ENCODE measurements at regions not wholly inside any gene's neighbourhood (a gene's known extent, or its start where the extent isn't known, plus 50 kb on each side); places are given as distances from the start of the nearest gene placed in this dataset.

DNA sequence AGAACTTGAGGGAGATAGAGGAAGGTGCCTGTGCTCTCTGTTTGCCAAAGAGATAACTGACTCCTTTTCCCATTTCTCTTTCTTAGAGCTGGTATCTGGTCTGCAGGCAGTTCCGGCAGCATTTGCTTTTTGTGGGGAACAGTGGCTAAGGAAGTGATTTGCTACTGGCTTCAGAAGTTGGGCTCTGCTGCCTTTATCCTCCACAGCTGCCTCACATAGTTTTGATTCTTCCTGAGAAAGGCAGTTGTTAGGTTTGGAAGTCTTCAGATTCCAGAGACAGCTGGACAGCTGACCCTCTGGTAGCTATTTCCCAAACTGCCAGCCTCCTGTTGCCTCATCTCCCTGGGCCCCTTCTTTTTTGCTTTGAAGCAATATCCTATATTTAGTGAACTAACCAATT is 62.6 kb upstream of the MACF1 start:
- DNase-seq: no peak

DNA sequence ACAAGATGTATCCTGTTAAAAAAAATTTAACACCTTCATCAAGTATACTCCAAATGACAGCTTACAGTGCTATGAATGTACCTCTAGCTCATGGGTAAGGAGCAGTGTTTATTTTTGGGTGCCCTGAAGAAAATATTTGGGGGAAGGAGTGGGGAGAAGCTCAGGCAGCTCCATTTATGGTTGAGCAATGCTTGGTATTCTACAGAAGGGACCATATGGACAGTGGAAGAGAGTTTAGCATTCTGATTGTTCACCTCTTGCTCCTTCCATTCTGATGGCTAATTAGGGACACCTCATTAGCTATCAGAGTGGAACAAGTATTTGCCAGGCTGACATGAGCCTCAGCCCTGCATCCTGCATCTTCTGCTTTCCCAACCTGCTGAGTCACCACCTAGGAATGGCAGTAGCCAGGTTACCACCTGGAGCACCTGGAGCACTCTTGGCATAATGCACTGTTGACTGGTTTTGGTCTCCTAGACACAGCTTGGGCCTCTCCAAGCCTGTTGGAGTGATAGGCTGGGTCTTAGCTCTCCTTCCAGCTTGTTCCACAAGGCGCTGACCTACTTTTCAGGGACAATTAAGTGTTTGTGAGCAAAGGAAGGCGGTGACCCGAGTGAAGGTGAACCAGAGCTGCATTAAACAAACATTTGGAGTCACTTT is 62.0 kb upstream of the MACF1 start:
- DNase-seq: no peak

DNA sequence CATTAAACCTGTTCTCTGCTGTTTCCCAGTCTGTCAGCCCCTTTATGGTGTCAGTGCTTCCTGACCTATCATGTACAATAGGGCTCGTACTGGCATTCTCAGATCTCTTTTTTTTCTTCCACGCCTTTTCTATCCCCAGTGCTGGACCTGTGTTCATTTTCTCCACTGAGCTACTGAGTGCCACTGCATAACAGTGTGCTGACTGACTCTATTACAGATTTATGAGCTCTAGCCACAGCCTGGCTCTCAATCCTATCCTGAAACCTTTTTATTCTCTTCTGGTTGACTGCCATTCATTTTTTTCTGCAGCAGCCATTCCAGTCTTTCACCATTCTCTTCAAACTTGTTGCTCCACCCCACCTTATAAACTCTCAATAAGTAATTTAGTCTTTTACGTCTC is 59.6 kb upstream of the MACF1 start:
- no peak for DNase-seq

DNA sequence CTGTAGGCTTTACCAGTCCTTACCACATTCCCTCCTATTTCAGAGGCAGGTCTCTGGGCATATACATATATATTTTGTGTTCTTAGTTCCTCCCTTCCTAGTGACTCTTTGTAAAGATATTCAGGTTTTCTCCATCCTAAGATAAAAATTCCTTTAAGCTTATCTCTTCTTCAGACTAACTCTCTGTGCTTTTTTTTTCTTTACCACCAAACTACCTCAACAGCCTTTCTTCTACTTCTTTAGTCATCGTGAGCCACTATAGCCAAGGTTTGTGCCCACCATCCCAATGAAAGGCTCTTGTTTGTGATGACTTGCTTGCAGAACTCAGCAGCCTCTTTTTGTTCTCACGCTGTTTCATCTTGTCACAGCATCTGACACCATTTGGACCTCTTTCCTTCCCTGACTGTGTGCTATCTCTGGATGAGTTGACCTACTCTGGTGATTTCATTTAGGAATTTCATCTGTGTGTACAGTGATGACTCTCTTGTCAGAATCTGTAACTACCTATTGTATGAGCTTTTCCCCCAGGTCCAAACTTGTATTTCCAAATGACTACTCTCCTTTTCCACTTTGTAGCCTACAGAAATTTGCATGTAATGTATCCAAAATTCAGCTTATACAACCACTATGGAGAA is 59.0 kb upstream of the MACF1 start:
- DNase-seq: no peak

DNA sequence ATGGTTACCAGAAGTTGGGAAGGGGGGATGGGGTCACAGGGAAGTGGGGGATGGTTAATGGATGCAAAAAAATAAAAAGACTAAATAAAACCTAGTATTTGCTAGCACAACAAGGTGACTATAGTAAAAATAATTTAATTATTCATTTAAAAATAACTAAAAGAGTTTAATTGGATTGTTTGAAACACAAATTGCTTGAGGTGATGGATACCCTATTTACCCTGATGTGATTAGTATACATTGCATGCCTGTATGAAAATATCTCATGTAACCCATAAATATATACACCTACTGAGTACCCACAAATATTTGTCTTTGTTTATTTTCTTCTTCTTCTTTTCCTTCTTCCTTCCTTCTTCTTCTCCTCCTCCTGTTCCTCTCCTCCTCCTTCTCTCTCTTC is 57.8 kb upstream of the MACF1 start:
- DNase-seq: no peak

DNA sequence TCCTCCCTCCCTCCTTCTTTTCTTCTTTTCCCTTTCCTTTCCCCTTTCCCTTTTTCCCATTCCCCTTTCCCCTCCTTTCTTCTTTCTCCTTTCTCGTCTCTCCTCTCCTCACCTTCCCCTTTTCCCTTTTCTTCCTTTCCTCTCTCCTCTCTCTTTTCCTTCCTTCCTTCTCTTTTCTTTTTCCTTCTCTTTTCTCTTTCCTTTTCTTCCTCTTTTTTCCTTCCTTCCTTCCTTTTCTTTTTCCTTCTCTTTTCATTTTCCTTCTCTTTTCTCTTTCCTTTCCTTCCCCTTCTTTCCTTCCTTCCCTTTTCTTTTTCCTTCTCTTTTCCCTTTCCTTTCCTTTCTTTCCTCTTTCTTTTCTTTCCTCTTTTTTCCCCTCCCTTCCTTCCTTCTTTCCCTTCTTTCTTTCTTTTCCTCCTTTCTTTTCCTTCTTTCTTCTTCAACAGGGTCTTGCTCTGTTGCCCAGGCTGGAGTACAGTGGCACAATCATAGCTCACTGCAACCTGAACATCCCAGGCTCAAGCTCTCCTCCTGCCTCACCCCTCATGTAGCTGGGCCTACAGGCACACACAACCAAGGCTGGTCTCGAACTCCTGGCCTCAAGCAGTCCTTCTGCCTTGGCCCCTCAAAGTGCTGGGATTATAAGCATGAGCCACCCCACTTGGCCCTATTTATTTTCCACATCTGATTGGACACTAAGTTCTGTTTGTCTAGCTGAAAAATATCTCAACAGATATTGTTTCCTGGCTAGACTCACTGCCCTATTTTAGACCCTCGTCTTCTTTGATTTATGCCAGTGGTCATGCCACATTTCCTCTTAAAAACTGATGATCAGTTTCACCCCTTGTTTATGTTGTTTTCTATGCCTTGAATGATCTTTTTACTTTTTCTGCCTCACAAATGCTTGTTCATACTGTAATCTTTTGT is 57.1 kb upstream of the MACF1 start:
- no peak for DNase-seq

DNA sequence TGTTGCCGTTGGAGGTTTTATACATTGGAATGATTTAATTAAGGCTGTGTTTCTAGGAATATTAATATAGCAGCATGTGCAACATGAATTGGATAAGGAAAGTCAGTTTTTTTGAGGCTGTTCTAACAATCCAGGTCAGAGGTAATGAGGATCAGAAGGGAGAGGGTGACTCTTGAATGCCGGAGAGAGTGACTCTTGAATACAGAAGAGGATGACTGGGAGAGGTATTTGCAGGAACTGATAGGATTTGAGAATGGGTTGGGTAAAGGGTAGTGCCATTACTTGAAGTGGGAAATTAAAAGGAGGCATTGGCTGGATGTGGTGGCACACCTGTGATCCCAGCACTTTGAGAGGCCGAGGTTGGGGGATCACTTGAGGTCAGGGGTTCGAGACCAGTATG is 55.6 kb upstream of the MACF1 start:
- no peak for DNase-seq

DNA sequence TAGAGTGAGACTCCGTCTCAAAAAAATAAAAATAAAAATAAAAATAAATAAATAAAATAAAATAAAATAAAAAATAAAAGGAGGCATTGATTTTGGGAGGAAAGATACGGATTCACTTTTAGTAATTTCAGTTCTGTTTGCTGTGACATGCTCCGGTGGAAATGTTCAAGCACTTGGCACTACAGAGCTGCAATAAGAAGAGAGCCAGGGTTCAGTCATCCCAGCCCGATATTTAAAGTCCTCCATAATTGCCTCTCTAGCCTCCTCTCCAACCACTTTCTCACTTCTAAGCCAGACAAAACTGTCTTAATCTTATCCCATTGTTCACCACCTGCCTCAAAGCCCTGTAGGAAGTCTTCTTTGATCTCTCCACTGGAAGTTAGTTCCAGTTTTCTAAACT is 55.0 kb upstream of the MACF1 start:
- DNase-seq: no peak

DNA sequence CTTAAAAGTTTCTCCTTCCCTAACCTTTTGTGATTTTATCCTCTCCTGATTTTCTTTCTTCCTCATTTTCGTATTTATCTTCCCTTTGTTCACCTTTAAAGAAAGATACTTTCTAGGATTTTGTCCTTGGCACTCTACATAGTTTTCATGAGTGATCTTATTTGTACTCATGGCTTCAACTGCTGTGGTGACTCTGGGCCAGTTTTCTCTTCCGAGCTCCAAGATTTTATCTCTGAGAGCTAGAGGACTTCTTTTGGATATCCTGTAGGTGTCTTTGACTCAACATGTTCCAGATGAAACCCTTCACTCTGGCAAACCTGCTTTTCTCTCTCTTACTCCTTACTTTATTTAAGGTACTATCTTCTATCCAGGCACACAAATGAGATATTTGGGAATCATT is 53.7 kb upstream of the MACF1 start:
- no peak for DNase-seq

DNA sequence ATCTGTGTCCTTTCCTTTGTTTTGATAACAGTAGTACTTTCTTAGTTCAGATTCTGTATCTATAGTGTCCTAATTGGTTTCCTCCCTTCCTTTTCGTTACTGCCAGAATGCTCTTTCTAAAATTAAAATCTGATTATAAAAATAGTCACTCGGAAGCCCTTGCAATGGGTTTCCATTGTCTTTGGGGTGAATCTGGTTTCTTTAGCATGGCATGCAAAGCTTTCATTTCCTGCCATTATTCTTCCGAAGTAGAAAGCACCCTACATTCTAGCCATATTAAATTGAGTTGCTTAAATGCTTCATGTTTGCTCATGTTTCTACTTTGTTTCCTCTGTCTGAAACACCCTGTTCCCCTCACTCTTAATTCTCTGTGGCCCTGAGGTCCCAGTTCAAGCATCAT is 53.2 kb upstream of the MACF1 start:
- DNase-seq: no peak

DNA sequence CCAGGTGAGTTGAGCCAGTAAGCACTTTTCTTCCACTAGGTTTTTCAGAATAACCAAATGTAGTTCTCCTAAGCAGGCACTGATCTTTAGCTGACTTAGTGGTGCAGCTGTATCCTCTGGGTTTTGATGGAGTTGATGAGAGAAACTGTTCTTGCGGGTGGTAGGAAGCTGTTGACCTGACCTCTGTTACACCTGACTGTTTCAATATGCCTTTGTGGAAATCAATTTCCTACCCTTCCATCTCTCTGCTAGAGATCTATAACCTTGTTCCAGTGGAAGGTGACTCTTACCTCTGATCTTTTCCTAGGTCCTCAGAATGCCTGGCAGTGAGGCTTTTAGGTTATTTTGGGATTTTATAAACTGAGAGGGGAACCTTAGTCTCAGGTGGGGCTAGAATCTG is 51.6 kb upstream of the MACF1 start:
- no peak for DNase-seq

DNA sequence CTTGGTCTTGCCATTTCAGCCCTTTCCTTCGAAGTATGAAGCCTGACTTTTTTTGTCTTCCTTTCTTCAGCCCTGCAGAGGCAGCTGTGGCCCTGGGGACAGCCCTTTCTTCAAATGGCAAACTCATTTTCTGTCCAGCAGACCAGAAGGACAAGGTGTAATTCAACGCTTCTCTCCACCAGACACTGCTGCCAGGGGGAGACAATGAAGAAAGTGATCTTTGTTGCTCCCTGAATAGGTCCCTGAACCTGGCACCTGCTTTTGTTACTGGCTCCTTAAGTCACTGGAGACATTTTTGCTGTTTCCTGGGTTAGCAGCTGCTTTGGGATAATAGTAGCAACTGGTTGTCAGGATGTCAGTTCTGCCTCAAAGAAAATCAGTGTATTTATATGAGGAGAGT is 50.8 kb upstream of the MACF1 start:
- DNase-seq: no peak

DNA sequence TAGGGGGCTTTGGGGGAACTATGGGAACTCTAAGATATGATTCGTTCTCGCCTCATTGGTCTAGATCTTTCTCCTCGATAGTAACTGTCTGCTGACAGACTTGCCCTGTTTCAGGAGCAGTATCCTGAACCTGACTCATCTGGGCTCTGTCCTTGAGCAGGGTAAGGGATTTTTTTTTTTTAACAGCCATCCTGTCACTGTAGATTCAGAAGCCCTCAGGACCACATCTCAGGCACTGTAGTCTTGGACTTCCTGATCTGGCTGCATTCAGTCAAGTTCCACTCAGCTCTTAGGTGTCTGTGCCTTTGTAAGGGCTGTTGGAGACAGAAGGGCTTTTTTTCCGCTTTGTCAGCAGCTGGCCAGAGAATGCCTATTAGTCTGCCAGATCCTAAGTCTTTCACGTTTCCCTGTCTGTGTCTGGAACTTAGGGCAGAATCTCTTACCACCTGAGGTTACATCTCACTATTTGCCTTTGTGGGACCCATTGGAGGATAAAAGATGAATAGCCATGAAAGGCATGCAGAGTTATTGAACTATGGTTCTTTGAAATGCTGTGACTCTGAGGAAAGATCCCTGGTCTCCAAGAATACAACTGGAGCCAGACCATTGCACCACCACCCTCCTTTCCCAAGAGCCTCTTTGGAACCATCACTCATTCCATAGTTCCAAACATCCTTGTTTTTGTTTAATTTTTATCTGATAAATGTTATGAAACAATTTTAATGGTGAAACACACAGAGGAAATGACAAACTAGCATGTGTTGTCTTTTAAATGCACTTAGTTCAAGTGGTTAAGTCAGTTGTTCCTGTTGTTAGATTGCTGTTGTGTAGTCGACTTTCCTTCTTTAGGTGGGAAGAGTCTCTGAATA is 49.7 kb upstream of the MACF1 start:
- peak; percentile 58 for DNase-seq
